H1 (cell line): ENCODE measurements at regions not wholly inside any gene's neighbourhood (a gene's known extent, or its start where the extent isn't known, plus 50 kb on each side); places are given as distances from the start of the nearest gene placed in this dataset.

Experiments used
- GABPA ChIP-seq: IDR thresholded peaks from 2 replicates; pipeline ENCODE4 v1.6.1; 2011; ENCODE audit warnings: mild to moderate bottlenecking, low read length, moderate library complexity, borderline replicate concordance; ENCODE audit not compliant: insufficient read depth
- HDAC6 ChIP-seq: IDR thresholded peaks from one replicate; pipeline ENCODE4 v1.7.1; 2012; ENCODE audit warnings: low read depth, mild to moderate bottlenecking, inconsistent platforms, low read length, moderate library complexity
- JUN ChIP-seq: IDR thresholded peaks from 2 replicates; pipeline ENCODE4 v1.6.1; 2011; ENCODE audit warnings: low read depth, mild to moderate bottlenecking, improper control_type of control experiment, low read length
- NANOG ChIP-seq: IDR thresholded peaks from 2 replicates; pipeline ENCODE4 v1.6.1; 2011; ENCODE audit warnings: low read length, low read depth, mild to moderate bottlenecking, inconsistent platforms; ENCODE audit not compliant: insufficient read depth, poor library complexity, severe bottlenecking
- TF ChIP-seq, protein P1 (sequence below): IDR thresholded peaks from 2 replicates; pipeline ENCODE4 v1.6.1; 2011; ENCODE audit warnings: low read depth, mild to moderate bottlenecking, low read length; ENCODE audit not compliant: insufficient read depth
- TF ChIP-seq, protein P2 (sequence below): fragments of 300-600 bp; sonication (generic); IDR thresholded peaks from 2 replicates; pipeline ENCODE4 v1.7.1; 2012; ENCODE audit warnings: low read length, moderate library complexity, mild to moderate bottlenecking, inconsistent platforms; ENCODE audit not compliant: insufficient replicate concordance

DNA sequence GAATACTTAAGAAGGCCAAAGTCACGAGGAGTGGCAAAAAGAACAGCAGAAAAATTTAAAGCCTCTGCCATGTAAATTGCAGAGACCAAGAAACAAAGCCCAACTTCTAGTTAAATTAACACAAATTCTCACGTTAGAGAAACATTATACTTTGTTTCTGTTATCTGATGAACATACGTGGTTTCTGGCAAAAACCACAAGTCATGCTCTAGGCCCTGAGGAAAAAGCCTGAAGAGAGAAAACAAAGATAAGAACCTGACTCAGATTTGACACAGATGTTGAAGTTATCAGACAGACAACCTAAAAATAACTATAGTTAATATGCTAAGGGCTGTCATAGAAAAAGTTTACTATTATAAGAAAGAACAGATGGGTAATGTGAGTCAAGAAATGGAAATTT lies 149.1 kb upstream of the PCDH10 start (continued):
- TF ChIP-seq GABPA (no peak), JUN (no peak), HDAC6 (no peak), NANOG (no peak)
- TF ChIP-seq, protein P1, sequence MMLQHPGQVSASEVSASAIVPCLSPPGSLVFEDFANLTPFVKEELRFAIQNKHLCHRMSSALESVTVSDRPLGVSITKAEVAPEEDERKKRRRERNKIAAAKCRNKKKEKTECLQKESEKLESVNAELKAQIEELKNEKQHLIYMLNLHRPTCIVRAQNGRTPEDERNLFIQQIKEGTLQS: no peak
- TF ChIP-seq, protein P2, sequence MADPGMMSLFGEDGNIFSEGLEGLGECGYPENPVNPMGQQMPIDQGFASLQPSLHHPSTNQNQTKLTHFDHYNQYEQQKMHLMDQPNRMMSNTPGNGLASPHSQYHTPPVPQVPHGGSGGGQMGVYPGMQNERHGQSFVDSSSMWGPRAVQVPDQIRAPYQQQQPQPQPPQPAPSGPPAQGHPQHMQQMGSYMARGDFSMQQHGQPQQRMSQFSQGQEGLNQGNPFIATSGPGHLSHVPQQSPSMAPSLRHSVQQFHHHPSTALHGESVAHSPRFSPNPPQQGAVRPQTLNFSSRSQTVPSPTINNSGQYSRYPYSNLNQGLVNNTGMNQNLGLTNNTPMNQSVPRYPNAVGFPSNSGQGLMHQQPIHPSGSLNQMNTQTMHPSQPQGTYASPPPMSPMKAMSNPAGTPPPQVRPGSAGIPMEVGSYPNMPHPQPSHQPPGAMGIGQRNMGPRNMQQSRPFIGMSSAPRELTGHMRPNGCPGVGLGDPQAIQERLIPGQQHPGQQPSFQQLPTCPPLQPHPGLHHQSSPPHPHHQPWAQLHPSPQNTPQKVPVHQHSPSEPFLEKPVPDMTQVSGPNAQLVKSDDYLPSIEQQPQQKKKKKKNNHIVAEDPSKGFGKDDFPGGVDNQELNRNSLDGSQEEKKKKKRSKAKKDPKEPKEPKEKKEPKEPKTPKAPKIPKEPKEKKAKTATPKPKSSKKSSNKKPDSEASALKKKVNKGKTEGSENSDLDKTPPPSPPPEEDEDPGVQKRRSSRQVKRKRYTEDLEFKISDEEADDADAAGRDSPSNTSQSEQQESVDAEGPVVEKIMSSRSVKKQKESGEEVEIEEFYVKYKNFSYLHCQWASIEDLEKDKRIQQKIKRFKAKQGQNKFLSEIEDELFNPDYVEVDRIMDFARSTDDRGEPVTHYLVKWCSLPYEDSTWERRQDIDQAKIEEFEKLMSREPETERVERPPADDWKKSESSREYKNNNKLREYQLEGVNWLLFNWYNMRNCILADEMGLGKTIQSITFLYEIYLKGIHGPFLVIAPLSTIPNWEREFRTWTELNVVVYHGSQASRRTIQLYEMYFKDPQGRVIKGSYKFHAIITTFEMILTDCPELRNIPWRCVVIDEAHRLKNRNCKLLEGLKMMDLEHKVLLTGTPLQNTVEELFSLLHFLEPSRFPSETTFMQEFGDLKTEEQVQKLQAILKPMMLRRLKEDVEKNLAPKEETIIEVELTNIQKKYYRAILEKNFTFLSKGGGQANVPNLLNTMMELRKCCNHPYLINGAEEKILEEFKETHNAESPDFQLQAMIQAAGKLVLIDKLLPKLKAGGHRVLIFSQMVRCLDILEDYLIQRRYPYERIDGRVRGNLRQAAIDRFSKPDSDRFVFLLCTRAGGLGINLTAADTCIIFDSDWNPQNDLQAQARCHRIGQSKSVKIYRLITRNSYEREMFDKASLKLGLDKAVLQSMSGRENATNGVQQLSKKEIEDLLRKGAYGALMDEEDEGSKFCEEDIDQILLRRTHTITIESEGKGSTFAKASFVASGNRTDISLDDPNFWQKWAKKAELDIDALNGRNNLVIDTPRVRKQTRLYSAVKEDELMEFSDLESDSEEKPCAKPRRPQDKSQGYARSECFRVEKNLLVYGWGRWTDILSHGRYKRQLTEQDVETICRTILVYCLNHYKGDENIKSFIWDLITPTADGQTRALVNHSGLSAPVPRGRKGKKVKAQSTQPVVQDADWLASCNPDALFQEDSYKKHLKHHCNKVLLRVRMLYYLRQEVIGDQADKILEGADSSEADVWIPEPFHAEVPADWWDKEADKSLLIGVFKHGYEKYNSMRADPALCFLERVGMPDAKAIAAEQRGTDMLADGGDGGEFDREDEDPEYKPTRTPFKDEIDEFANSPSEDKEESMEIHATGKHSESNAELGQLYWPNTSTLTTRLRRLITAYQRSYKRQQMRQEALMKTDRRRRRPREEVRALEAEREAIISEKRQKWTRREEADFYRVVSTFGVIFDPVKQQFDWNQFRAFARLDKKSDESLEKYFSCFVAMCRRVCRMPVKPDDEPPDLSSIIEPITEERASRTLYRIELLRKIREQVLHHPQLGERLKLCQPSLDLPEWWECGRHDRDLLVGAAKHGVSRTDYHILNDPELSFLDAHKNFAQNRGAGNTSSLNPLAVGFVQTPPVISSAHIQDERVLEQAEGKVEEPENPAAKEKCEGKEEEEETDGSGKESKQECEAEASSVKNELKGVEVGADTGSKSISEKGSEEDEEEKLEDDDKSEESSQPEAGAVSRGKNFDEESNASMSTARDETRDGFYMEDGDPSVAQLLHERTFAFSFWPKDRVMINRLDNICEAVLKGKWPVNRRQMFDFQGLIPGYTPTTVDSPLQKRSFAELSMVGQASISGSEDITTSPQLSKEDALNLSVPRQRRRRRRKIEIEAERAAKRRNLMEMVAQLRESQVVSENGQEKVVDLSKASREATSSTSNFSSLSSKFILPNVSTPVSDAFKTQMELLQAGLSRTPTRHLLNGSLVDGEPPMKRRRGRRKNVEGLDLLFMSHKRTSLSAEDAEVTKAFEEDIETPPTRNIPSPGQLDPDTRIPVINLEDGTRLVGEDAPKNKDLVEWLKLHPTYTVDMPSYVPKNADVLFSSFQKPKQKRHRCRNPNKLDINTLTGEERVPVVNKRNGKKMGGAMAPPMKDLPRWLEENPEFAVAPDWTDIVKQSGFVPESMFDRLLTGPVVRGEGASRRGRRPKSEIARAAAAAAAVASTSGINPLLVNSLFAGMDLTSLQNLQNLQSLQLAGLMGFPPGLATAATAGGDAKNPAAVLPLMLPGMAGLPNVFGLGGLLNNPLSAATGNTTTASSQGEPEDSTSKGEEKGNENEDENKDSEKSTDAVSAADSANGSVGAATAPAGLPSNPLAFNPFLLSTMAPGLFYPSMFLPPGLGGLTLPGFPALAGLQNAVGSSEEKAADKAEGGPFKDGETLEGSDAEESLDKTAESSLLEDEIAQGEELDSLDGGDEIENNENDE: no peak
